Endodermal cell (in vitro differentiated cells): ENCODE measurements at regions not wholly inside any gene's neighbourhood (a gene's known extent, or its start where the extent isn't known, plus 50 kb on each side); places are given as distances from the start of the nearest gene placed in this dataset.
A peak's percentile ranks its signal among the peaks of the same experiment; 100 is the strongest.

ENCODE experiments used
- DNase-seq: peaks from one replicate; pipeline ENCODE4 v3.0.0-alpha.2; 2017
- H3K27ac ChIP-seq: 2 replicates; pipeline ENCODE4 v1.5.1; 2013; ENCODE audit warnings: mild to moderate bottlenecking, low read depth, low read length, moderate library complexity
- H3K27me3 ChIP-seq: 2 replicates; pipeline ENCODE4 v1.6.1; 2013; ENCODE audit warnings: mild to moderate bottlenecking, low read length, moderate library complexity; ENCODE audit not compliant: insufficient read depth, control insufficient read depth, poor library complexity, severe bottlenecking
- H3K36me3 ChIP-seq: 2 replicates; pipeline ENCODE4 v1.7.0; 2013; ENCODE audit warnings: mild to moderate bottlenecking, low read length, moderate library complexity; ENCODE audit not compliant: control insufficient read depth, insufficient read depth
- H3K4me1 ChIP-seq: one replicate; pipeline ENCODE4 v1.7.0; 2013; ENCODE audit warnings: low read length; ENCODE audit not compliant: control insufficient read depth, insufficient read depth
- H3K4me3 ChIP-seq: 2 replicates; pipeline ENCODE4 v1.5.1; 2013; ENCODE audit warnings: mild to moderate bottlenecking, low read length, moderate library complexity
- H3K9ac ChIP-seq: 2 replicates; pipeline ENCODE4 v1.6.1; 2013; ENCODE audit warnings: mild to moderate bottlenecking, low read length, moderate library complexity; ENCODE audit not compliant: poor library complexity, severe bottlenecking; ENCODE audit errors: extremely low read depth
- H3K9me3 ChIP-seq: 2 replicates; pipeline ENCODE4 v1.6.1; 2013; ENCODE audit warnings: mild to moderate bottlenecking, low read length, moderate library complexity; ENCODE audit not compliant: control insufficient read depth
- H3K27ac Mint-ChIP-seq: 2 replicates; pipeline ENCODE4 v1.8.0; 2020; ENCODE audit warnings: mixed read lengths
- H3K27me3 Mint-ChIP-seq: 2 replicates; pipeline ENCODE4 v1.8.0; 2021; ENCODE audit warnings: mild to moderate bottlenecking, mixed read lengths; ENCODE audit not compliant: insufficient read depth
- H3K36me3 Mint-ChIP-seq: 2 replicates; pipeline ENCODE4 v1.8.0; 2020; ENCODE audit warnings: low read depth, mixed read lengths
- H3K4me1 Mint-ChIP-seq: 2 replicates; pipeline ENCODE4 v1.8.0; 2020; ENCODE audit warnings: mixed read lengths
- H3K4me3 Mint-ChIP-seq: 2 replicates; pipeline ENCODE4 v1.8.0; 2020; ENCODE audit warnings: mild to moderate bottlenecking, moderate library complexity, mixed read lengths
- H3K9me3 Mint-ChIP-seq: 2 replicates; pipeline ENCODE4 v1.8.0; 2020; ENCODE audit warnings: mild to moderate bottlenecking, mixed read lengths
- CTCF ChIP-seq: fragments of 200-600 bp; sonication (generic); conservative IDR thresholded peaks from 2 replicates; pipeline ENCODE4 v1.5.0; 2021; ENCODE audit warnings: antibody characterized with exemption, mild to moderate bottlenecking
- WGBS, 2 experiments: methylation state at CpG; one replicate each; pipeline versions ENCODE4 v1.1.5 to v1.1.7; 2013; ENCODE audit warnings: missing lambda C conversion rate in 2 of 2, mixed read lengths in 1 of 2; ENCODE audit not compliant: insufficient coverage in 1 of 2, insufficient read length in 1 of 2; 5-methylcytosine and 5-hydroxymethylcytosine counted together

- no peaks in the 10 kb centered on the region for H3K9me3 ChIP-seq
- no peak overlapping the region for H3K27ac Mint-ChIP-seq
Observed at GRCh38 chr14:22007363-22007762, 333.7 kb upstream of the OR4E1 start.

GRCh38 chr14:22003461-22003860 lies 329.8 kb upstream of the OR4E1 start:
- Mint-ChIP-seq H3K27me3 (peaks cover 11% of the 10 kb centered on the region), H3K9me3 (peaks cover 3% of the 10 kb centered on the region), H3K36me3 (no peaks in the 10 kb centered on the region), H3K4me1 (no peaks in the 10 kb centered on the region), H3K4me3 (no peak overlapping the region), H3K27ac (no peak overlapping the region)
- Histone ChIP-seq H3K36me3 (no peaks in the 10 kb centered on the region), H3K4me3 (no peak overlapping the region), H3K9ac (no peak overlapping the region), H3K27me3 (no peaks in the 10 kb centered on the region), H3K4me1 (no peaks in the 10 kb centered on the region), H3K27ac (no peak overlapping the region), H3K9me3 (no peaks in the 10 kb centered on the region)
- WGBS, 2 experiments = 93 to 100% methylated on average over 2 to 9 of the region's 9 CpGs
- DNase-seq = no peak
- TF ChIP-seq CTCF = no peak

More at GRCh38 chr14:22007363-22007762, 333.7 kb upstream of the OR4E1 start:
- Histone ChIP-seq H3K9ac (no peak overlapping the region), H3K27ac (no peak overlapping the region), H3K36me3 (no peaks in the 10 kb centered on the region), H3K4me3 (no peak overlapping the region), H3K4me1 (no peaks in the 10 kb centered on the region), H3K27me3 (no peaks in the 10 kb centered on the region)
- no peaks in the 10 kb centered on the region for H3K36me3 Mint-ChIP-seq
- H3K4me3 Mint-ChIP-seq = no peak overlapping the region
- no peaks in the 10 kb centered on the region for H3K4me1 Mint-ChIP-seq
- peaks cover 13% of the 10 kb centered on the region for H3K27me3 Mint-ChIP-seq
- no peak for TF ChIP-seq CTCF
- WGBS, 2 experiments = 89 to 100% methylated on average over 2 to 3 of the region's 3 CpGs
- no peak for DNase-seq
- peaks cover 3% of the 10 kb centered on the region for H3K9me3 Mint-ChIP-seq

GRCh38 chr14:22002860-22003284 lies 329.3 kb upstream of the OR4E1 start:
- no peak overlapping the region for H3K27ac Mint-ChIP-seq

More at GRCh38 chr14:22002860-22003284, 329.3 kb upstream of the OR4E1 start:
- H3K4me3 Mint-ChIP-seq = no peak overlapping the region
- H3K27me3 Mint-ChIP-seq = peaks cover 9% of the 10 kb centered on the region
- Histone ChIP-seq H3K9me3 (no peaks in the 10 kb centered on the region), H3K27me3 (no peaks in the 10 kb centered on the region), H3K4me1 (no peaks in the 10 kb centered on the region), H3K4me3 (no peak overlapping the region), H3K36me3 (no peaks in the 10 kb centered on the region), H3K9ac (no peak overlapping the region), H3K27ac (no peak overlapping the region)
- no peaks in the 10 kb centered on the region for H3K36me3 Mint-ChIP-seq
- peak; percentile 85 for DNase-seq
- WGBS, 2 experiments = 39 to 47% methylated on average over 9 of the region's 10 CpGs
- peaks cover 3% of the 10 kb centered on the region for H3K9me3 Mint-ChIP-seq
- no peaks in the 10 kb centered on the region for H3K4me1 Mint-ChIP-seq
- TF ChIP-seq CTCF = peak; percentile 93
